Ovary (tissue), 3 donors: ENCODE measurements at regions not wholly inside any gene's neighbourhood (a gene's known extent, or its start where the extent isn't known, plus 50 kb on each side); places are given as distances from the start of the nearest gene placed in this dataset.

Experiments used
- CTCF ChIP-seq, 3 donors: fragments of 450-650 bp in 2 of 3; fragments of 200-600 bp in 1 of 3; IDR thresholded peaks; one replicate each; pipeline versions ENCODE4 v1.5.1 to v1.8.0; 2016 to 2022; ENCODE audit warnings: antibody characterized with exemption in 3 of 3, mild to moderate bottlenecking in 1 of 3
- EP300 ChIP-seq: sonication (generic); formaldehyde crosslinking; IDR thresholded peaks from one replicate; pipeline ENCODE4 v1.6.1; 2017; ENCODE audit warnings: antibody characterized with exemption
- POLR2A ChIP-seq: fragments of 450-650 bp; IDR thresholded peaks from one replicate; pipeline ENCODE4 v1.6.1; 2017; ENCODE audit warnings: antibody characterized with exemption, mild to moderate bottlenecking, moderate library complexity
- donor health status: DM: no; HTN: no; CAD: no.

GRCh38 chr6:9138936-9139335, 703.6 kb upstream of the SLC35B3 start:
- TF ChIP-seq CTCF (IDR thresholded peaks at IDR 0.05) (no peak), POLR2A (no peak), EP300 (no peak)
